ENCODE measurements at regions not wholly inside any gene's neighbourhood (a gene's known extent, or its start where the extent isn't known, plus 50 kb on each side); places are given as distances from the start of the nearest gene placed in this dataset.

DNA sequence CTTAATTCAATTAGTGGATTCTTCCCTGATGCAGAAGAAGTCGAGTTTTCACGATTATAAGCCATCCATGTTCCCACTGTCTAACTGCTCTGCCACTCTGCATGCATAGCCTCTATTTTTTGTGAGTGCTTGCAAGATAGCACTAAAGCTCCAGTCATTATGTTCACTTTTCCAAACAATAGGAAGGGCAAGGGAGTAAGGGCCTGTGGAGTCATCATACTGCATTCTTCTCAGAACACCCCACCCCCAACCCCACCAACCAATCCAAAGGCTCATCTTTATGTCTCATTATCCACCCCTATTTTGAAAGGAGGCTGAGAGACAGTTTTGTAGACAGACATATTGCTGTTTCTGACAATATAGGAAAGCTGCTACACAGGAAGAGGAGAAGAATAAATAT lies 471.7 kb upstream of the ADGRL2 start:
- DNase-seq = no peak
- ATAC-seq = no peak
- intact Hi-C loops (cut with DNase I) = no loop called here

DNA sequence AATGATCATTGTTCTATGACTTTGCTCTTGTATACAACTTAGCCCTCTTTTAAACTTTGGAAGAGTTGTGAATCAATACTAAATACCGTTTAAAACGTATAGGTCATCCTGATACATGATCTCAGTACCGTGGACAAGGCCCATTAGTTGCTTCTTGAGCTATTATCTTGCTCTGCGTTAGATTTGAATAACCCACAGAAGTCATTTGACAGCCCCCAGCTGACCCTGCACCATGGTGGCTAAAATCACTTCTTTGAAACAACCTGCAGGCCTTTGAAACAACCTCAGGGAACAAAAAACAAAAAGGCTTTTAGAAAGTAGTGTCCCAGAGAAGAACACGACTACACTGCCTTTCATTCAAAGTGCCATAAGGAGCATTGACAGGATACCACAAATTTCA lies 473.0 kb upstream of the ADGRL2 start:
- intact Hi-C loops (cut with DNase I) = no loop called here
- no peak for DNase-seq
- no peak for ATAC-seq

DNA sequence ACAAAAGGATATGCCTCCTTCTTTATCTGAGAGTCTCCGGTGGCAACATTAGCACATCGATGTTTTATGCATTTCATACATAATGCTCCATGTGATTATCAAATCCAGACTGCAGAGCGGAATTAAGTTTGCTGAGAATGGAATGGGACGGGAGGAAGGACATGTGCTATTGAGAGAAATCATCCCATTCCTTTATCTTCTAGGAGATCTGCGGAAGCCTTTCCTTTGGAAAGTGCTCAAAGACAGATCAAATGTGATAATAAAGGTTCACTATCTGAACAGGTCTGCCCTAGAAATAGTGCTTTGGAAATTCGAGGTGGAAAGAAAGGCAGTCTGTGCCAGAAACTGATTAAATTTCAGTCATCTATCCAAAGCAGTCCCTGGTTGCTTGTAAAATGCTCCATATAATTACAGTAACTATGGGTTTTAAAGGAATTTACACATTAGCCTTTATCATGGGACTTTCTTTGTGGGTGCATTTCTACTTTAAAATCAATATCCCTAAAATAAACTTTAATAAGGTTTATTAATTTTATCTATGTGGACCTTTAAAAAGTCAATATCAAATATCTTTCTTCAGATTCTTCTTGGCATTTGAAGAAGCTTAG lies 473.5 kb upstream of the ADGRL2 start:
- DNase-seq = no peak
- no peak for ATAC-seq
- intact Hi-C loops (cut with DNase I) = no loop called here

DNA sequence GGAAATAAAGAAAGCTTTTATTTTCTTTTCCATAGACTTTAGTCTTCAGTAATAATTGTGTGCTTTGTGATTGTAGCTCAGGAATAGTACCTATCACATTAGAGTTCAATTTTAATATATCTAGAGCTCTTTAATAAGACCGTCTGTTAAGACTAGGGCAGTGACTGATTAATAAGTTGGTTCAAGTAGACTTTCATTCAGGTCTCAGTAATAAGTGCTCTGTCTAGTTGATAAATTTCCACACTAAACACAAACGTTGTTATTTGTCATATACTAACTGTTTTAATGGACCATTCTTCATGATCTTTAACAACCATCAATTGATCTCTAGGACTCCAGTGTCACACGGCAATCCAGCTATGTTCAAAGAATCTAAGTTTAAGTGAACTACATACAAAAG lies 474.5 kb upstream of the ADGRL2 start:
- ATAC-seq = no peak
- DNase-seq = no peak
- intact Hi-C loops (cut with DNase I) = no loop called here

DNA sequence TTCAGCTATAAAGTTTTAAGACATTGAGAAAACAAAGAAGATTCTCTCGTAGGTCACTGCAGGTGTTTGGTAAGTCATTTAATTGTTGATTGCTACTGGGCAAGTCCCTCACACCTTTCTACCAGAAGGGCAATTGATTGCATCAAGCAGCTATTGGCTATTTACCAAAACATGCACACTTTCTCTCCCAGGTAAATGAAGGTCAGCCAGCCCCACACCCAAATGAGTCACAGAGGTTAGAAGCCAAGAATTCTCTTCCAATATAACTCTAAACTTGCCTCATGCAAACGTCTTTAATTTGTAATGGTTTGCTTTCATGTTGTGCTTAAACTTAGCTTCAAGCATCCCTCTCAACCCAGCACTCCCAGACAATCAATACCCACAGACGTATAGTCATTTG lies 475.3 kb upstream of the ADGRL2 start:
- DNase-seq = no peak
- intact Hi-C loops (cut with DNase I) = no loop called here
- no peak for ATAC-seq

DNA sequence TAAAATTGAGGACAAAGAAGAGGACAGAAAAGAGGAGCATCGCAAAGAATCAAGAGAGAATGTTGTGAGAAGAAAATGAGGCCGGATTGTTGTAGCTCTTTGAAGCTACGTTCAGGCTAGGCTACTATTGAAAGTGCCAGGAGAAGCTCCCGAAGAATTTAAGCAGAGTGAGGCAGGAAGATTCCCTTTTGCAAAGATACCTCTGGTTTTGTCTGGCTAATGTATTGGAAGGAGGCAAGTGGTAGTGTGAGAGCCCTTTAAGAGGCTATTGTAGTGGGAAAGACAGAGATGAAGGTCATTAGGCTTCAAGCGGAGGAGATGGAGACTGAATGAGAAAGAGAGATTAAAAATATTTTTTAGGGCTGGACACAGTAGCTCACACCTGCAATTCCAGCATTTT lies 476.9 kb upstream of the ADGRL2 start:
- intact Hi-C loops (cut with DNase I) = no loop called here
- DNase-seq = no peak
- ATAC-seq = no peak

DNA sequence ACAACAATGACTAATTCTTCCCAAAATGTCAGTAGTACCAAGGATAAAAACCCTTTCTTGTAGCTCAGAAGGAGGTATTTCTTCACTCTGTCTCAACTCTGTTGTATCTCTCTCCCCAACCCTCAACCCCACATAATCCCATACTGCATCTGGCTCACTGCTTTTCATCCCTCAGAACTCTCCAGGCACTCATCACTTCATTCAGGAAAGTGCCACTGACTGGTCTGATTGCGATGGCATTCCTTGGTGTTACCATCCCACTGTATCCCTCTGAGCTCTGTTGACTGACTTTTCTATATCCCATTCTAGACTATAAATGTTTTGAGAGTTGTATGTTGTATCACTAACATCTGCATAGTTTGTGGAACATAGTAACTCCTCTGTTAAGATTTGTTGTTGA lies 483.5 kb upstream of the ADGRL2 start:
- peak; percentile 86 to 93 for ATAC-seq
- intact Hi-C loops (cut with DNase I) = no loop called here
- no peak for DNase-seq

DNA sequence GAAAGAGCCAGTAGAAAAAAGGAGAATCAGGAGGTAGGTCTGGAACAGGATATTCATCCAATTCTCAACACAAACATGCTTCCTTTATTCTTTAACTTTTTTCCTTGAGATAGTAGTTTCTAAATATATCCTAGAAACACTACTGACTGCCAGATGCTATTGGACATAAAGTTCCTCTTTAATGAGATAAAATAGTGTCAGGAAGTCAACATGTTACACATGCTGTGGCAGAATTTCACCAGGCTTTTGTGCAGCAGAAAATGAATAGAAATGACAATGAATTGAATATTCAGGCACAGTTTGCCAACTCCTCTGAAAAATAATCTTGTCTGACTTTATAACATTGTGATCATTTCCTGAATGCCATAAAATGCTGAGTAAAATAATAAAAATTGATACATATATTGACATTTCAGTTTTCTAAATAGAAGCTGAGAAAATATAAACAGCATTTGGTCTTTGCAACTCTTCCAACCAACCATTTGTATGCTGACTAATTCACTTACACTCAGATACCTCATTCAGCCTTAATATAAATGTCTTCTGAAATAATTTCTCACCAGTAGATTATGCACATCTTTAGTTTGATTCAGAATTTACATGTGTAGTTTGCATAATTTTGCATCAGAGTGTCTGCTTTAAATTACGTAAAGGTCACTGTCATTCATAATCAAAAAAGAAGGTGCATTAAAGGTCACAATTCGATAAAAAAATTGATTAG lies 486.1 kb upstream of the ADGRL2 start:
- intact Hi-C loops (cut with DNase I) = no loop called here
- peak in 1 of 2 donors; percentile 12 for ATAC-seq
- no peak for DNase-seq

DNA sequence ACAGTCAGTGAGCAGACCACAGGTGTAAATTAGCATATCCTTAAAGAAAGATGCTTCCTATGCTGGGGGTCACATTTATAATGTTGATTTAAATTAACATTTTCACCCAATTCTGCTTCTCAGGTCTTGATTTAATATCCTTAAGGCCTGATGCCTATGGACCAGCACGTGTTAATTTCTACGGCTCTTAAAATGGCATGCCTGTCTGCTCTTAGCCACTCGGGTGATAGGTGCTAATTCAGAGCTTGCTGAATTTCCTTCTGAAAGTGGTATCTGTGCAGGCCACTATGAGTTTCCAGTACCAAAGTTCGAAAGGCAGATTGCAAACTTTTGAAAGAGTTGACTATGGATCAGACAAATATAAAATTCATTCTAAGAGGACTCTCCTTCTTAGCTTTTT lies 487.4 kb upstream of the ADGRL2 start:
- DNase-seq = no peak
- ATAC-seq = peak in 1 of 2 donors; percentile 31
- intact Hi-C loops (cut with DNase I) = no loop called here

DNA sequence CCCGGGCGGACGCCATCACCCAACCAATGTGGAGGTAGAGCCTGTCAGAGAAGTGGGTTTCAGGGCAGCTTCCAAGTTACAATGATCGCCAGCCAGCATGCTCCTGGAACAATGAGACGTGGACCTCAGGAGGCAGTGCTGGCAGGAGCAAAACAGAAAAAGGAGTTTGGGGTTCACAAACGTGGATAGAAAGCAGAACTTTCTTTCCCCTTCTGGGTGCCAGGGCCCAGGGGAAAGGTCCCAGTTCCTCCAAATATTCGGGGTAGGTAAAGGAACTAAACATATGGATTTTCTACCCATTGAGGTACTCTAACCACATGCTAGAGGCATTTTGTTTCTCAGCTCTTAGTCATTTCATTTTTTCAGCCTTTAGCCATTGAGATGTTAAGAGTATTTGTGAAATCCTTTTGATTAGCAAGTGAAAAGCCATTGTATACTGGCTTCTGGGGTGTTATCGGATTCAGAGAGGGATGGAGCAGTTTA lies 488.4 kb upstream of the ADGRL2 start:
- intact Hi-C loops (cut with DNase I) = no loop called here
- DNase-seq = no peak
- no peak for ATAC-seq

DNA sequence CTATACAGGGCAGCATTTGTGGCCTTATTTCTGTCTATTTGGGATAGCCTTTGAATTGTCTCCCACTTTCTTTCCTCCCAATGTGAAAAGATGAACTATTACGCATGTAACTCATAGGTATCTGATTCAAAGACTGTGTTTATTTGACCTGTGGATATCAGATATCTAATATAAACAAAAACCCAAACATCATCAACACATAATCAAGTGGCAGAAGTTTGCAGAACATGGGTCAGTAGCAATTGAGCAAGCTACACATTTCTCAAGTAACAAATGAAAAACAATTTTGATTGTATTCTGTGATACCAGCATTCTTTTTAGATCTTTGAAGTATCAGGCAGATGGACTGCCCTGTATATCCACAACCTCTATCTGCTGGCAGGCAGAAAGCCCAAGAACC lies 490.5 kb upstream of the ADGRL2 start:
- DNase-seq = no peak
- no peak for ATAC-seq
- intact Hi-C loops (cut with DNase I) = no loop called here

DNA sequence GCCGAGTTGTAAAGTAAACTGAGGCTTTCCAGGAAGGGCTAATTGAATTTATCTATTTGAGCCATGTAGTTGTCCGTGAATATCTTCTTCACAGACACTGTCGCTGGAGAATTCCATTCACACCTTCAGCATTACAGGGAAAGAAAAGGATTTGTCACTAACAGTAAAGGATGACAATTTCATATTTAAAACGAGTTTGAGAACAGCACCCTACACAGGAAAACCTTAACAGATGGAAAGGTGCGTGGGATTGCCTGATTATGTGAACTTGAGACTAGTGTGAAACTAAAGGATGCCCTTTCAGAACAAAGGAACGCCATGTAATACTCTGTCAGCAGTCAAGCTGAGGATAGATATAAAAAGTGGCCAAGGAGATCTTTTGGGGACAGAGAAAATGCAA lies 492.5 kb upstream of the ADGRL2 start:
- no peak for ATAC-seq
- intact Hi-C loops (cut with DNase I) = loop anchor here in 1 of 2 donors (5.0 to 10.0 kb wide), 2 partner anchors 76 to 457 kb away; no protein-coding TSS in a partner anchor
- DNase-seq = no peak

DNA sequence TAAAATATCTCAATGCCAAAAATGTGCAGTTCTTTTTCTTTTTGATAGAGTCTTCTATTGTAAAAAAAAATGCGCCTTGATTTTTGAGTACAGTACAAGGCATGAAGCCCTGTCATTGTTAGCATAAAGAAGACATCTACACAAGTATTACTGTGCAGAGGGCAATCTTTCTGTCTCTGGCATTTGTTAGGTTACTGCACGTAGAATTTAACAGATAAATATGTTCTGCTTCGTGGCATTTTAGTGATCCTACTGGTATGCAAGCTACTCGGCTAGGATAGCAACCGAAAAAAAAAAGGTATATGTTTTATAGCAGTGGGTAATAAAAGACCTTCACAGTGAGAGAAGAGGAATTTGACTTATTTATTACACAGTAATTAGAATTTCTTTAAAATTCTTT lies 492.9 kb upstream of the ADGRL2 start:
- DNase-seq (no peak), ATAC-seq (no peak)
- intact Hi-C loops (cut with DNase I) = loop anchor here in 1 of 2 donors (2.0 to 10.0 kb wide), 3 partner anchors 75 to 493 kb away; partner anchors contain the start of gene ADGRL2

DNA sequence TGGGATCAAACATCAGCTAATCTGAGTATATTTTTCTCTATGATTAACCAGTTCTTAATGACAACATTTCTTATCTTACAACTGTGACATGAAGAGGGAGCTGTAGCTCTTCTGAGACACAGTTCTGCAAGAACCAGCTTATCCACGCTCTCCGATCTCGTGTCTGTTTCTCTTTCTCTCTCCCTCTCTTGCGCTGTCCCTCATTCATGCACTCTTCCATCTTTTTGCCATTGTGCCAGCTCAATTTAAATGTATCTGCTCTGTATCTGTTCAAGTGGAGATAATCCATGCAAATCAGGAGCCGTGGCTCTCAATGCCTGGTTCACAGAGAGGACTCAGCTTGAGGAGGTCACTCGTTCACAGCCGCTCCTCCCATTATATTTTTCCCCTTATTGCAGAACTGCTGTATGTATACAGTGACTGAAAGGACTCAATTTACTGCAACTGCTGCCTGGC lies 494.7 kb upstream of the ADGRL2 start:
- ATAC-seq (peak; percentile 89 to 92), DNase-seq (no peak)
- intact Hi-C loops (cut with DNase I) = loop anchor here in 1 of 2 donors (2.0 to 10.0 kb wide), 3 partner anchors 74 to 495 kb away; partner anchors contain the start of gene ADGRL2

DNA sequence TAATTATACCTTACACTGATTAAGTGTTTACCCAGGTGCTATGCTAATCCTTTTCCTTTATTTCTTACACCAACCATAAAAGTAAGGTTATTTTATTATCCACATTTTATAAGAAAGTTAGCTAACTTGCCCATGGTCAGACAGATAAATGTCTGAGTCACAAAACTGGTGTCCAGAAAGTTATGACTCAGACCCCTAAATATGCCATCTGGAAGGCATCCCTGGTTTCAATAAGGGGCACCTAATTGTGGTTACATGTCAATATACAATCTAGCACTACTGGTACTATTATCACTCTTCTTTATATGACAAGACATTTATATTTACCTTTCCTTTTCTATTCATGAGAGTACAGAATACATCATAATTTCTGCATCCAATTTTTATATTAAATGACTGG lies 496.5 kb upstream of the ADGRL2 start:
- no peak for DNase-seq
- ATAC-seq = peak in 1 of 2 donors; percentile 58
- intact Hi-C loops (cut with DNase I) = loop anchor here in 1 of 2 donors (10.0 kb wide), 1 partner anchor 461 kb away; no protein-coding TSS in a partner anchor

DNA sequence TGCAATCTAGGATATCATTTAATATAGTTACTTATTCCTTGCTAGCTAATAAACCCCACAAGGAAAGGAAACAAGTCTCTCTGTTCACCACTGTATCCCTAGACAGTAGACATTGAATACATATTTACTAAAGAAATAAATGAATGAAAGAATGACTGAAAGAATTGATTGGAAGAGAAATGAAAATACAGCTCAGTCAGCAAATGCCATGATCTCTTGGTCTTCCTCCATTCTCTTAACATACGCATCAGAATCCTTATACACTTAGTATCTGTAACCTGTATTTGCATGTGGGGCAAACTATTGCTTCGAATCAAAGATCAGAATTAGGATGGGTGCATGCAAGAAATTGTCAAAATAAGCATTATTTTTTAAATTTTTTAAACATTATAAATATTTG lies 500.8 kb upstream of the ADGRL2 start:
- DNase-seq (no peak), ATAC-seq (no peak)
- intact Hi-C loops (cut with DNase I) = loop anchor here in 1 of 2 donors (10.0 kb wide), 1 partner anchor 465 kb away; no protein-coding TSS in a partner anchor

DNA sequence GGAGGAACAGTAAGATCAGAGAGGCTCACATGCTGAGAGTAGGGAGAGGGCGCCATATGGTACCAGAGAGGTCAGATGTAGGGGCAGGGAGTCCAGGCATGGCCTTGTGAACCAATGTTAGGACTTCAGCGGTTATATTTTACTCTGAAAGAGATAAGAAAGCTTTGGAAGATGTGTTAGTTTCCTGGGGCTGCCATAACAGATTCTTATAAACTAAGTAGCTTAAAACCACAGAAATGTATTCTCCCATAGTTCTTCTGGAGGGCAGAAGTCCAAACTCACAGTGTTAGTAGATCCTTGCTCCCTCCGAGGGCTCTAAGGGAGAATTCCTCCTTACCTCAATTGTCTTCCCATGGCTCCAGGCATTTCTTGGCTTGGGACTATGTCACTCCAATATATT lies 502.5 kb upstream of the ADGRL2 start:
- DNase-seq (no peak), ATAC-seq (no peak)
- intact Hi-C loops (cut with DNase I) = no loop called here

DNA sequence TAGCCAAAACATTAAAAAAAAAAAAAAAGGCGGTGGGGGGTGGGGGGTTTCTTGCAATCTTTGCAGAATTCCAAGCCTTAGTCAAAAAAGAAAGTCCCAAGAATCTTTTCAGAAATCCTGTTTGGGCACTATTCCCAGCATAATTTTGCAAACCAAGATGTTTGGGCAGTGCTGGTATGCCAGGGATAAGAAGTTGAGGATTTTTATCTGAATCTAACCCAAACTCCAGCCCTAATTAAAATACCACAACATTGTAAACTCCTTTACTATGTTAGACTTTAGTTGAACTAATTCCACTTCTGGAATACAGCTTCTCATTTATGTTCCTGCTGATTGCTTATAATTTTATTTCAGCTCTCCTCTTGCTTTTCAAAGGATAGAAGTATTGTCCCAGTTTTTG lies 504.1 kb upstream of the ADGRL2 start:
- intact Hi-C loops (cut with DNase I) = no loop called here
- ATAC-seq (peak in 1 of 2 donors; percentile 50), DNase-seq (no peak)

DNA sequence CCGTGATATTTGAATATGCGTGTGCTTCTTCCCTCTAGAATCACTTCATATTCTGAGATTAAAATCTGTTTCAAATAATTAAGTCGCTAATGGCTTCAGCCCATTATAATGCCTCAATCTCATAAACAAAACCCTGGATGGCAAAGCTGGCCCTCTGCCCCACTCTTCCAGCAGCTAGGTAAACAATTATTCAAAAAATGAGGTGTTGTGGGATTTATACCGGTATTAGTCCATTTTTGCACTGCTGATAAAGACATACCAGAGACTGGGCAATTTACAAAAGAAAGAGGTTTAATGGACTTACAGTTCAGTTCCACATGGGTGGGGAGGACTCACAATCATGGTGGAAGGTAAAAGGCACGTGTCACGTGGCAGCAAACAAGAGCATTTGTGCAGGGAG lies 510.4 kb upstream of the ADGRL2 start:
- intact Hi-C loops (cut with DNase I) = no loop called here
- DNase-seq = no peak
- no peak for ATAC-seq

DNA sequence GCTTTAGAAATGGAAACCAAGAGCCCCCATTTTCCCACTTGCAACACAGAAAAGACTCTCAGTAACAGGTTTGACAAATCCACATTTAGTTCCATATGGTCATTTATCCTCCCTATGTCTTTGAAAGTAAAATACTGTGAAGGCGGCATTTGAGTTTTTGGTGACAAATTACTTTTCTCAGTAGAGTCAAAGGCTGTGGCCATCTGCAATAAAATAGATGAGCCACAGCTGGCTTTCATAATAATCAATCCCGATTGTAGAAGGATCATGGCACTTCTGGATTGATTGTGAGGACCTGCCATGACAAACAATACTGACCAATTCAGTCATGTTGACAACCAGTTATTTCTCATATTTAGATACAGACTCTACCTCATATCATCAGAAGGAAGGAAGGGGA lies 512.0 kb upstream of the ADGRL2 start:
- DNase-seq = no peak
- intact Hi-C loops (cut with DNase I) = no loop called here
- ATAC-seq = no peak

All from left cardiac atrium (tissue), 4 donors.